Mesendoderm (in vitro differentiated cells): ENCODE measurements at regions not wholly inside any gene's neighbourhood (a gene's known extent, or its start where the extent isn't known, plus 50 kb on each side); places are given as distances from the start of the nearest gene placed in this dataset.

Experiments used
- DNase-seq: peaks from one replicate; pipeline ENCODE4 v3.0.0; 2013
- H2AK5ac ChIP-seq: 2 replicates; pipeline ENCODE4 v1.6.1; 2013; ENCODE audit warnings: low read length, inconsistent platforms
- H2BK120ac ChIP-seq: 2 replicates; pipeline ENCODE4 v1.6.1; 2013; ENCODE audit warnings: low read depth, mild to moderate bottlenecking, low read length, moderate library complexity, mixed read lengths
- H2BK15ac ChIP-seq: replicated peaks from 2 replicates; pipeline ENCODE4 v1.6.1; 2013; ENCODE audit warnings: low read depth, mild to moderate bottlenecking, moderate library complexity
- H2BK5ac ChIP-seq: 2 replicates; pipeline ENCODE4 v1.6.1; 2013; ENCODE audit warnings: low read length, inconsistent platforms
- H3K18ac ChIP-seq: 2 replicates; pipeline ENCODE4 v1.6.1; 2013; ENCODE audit warnings: mild to moderate bottlenecking, low read length, mixed read lengths
- H3K23ac ChIP-seq: one replicate; pipeline ENCODE4 v1.6.1; 2013; ENCODE audit warnings: low read length
- H3K27ac ChIP-seq: 2 replicates; pipeline ENCODE4 v1.5.1; 2013; ENCODE audit warnings: low read depth, mild to moderate bottlenecking, inconsistent platforms, low read length, moderate library complexity
- H3K27me3 ChIP-seq: 2 replicates; pipeline ENCODE4 v1.6.1; 2013; ENCODE audit warnings: low read length, control low read depth, mild to moderate bottlenecking, inconsistent platforms; ENCODE audit not compliant: insufficient read depth, poor library complexity
- H3K36me3 ChIP-seq: 2 replicates; pipeline ENCODE4 v1.6.1; 2013; ENCODE audit warnings: low read length, inconsistent platforms; ENCODE audit not compliant: control insufficient read depth, insufficient read depth
- H3K4ac ChIP-seq: one replicate; pipeline ENCODE4 v1.6.1; 2013; ENCODE audit warnings: low read depth, mild to moderate bottlenecking, low read length, moderate library complexity
- H3K4me1 ChIP-seq: 2 replicates; pipeline ENCODE4 v1.6.1; 2013; ENCODE audit warnings: low read depth, low read length, inconsistent platforms; ENCODE audit not compliant: control insufficient read depth
- H3K4me2 ChIP-seq: 2 replicates; pipeline ENCODE4 v1.6.1; 2013; ENCODE audit warnings: low read length
- H3K4me3 ChIP-seq: 2 replicates; pipeline ENCODE4 v1.5.1; 2013; ENCODE audit warnings: mild to moderate bottlenecking, low read length
- H3K56ac ChIP-seq: one replicate; pipeline ENCODE4 v1.6.1; 2013; ENCODE audit warnings: low read length
- H3K79me1 ChIP-seq: 2 replicates; pipeline ENCODE4 v1.6.1; 2013; ENCODE audit warnings: low read length, inconsistent platforms
- H3K79me2 ChIP-seq: 2 replicates; pipeline ENCODE4 v1.6.1; 2013; ENCODE audit warnings: mild to moderate bottlenecking, low read length; ENCODE audit not compliant: control insufficient read depth, insufficient read depth
- H3K9ac ChIP-seq: 2 replicates; pipeline ENCODE4 v1.6.1; 2013; ENCODE audit warnings: low read length, inconsistent platforms
- H4K5ac ChIP-seq: one replicate; pipeline ENCODE4 v1.6.1; 2013; ENCODE audit warnings: low read length
- H4K8ac ChIP-seq: one replicate; pipeline ENCODE4 v1.6.1; 2013; ENCODE audit warnings: low read depth, mild to moderate bottlenecking, control low read depth, low read length, moderate library complexity
- WGBS: extraction: QIAGEN DNeasy Blood & Tissue Kit; methylation state at CpG from one replicate; pipeline ENCODE4 v1.1.7; 2013; ENCODE audit warnings: low lambda C conversion rate, missing lambda C conversion rate; ENCODE audit not compliant: insufficient coverage; ENCODE audit errors: extremely low coverage; 5-methylcytosine and 5-hydroxymethylcytosine counted together

DNA sequence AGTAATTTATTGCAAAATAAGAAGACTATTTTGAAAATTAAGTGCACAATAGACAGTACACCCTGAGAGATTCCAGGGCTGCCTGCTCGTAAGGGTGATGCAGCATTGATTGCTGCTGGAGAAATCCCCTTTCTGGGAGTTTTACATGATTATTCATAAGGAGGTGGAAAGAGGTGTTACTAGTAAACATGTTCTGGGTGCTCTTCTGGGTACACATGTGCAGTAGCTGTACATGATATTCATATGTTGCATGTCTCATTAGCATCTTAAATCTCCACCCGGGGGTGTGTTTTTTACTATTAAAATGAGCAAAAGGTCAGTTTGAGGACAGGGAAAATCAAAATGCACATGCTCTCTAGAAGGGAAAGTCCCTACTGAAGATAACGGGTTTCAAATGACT, 264.8 kb downstream of the CDK5RAP2 start:
- Histone ChIP-seq H3K27ac (no peak overlapping the region), H3K79me1 (no peaks in the 10 kb centered on the region), H3K9ac (no peak overlapping the region), H3K4me2 (no peak overlapping the region), H3K56ac (no peak overlapping the region), H4K5ac (no peak overlapping the region), H3K27me3 (no peaks in the 10 kb centered on the region), H3K36me3 (no peaks in the 10 kb centered on the region), H2BK5ac (no peak overlapping the region), H4K8ac (no peak overlapping the region), H3K4me3 (no peak overlapping the region), H2AK5ac (no peak overlapping the region), H3K23ac (no peak overlapping the region), H3K4ac (no peak overlapping the region), H3K4me1 (no peaks in the 10 kb centered on the region), H3K18ac (no peak overlapping the region), H3K79me2 (no peaks in the 10 kb centered on the region), H2BK15ac (no peak overlapping the region), H2BK120ac (no peak overlapping the region)
- WGBS = no CpG with 5 or more reads among the region's 3 CpGs
- no peak for DNase-seq

DNA sequence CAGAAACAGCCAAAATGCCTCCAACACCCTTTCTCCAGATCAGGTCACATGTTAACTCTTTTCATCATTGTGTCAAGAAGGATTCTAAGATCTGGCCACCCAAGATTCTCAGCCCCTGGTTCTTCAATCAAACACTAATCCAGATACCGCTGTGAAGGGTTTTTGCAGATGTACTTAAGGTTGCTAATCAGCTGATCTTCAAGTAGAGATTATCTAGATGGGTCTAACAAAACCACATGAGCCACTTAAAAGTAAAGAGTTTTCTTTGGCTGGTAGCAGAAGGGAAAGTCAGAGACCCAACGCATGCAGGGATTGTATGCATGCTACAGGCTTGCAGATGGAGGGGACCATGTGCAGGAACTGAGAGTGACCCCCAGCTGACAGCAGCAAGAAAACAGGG, 267.9 kb downstream of the CDK5RAP2 start:
- no peaks in the 10 kb centered on the region for H3K27me3 ChIP-seq
- H2BK120ac ChIP-seq = no peak overlapping the region
- no peak overlapping the region for H2BK15ac ChIP-seq
- no peak overlapping the region for H3K27ac ChIP-seq
- no peak overlapping the region for H3K4me2 ChIP-seq
- H3K4ac ChIP-seq = no peak overlapping the region
- no peak overlapping the region for H3K23ac ChIP-seq
- H3K4me1 ChIP-seq = peaks cover 2% of the 10 kb centered on the region
- H2BK5ac ChIP-seq = no peak overlapping the region
- no peak overlapping the region for H4K8ac ChIP-seq
- H3K9ac ChIP-seq = no peak overlapping the region
- no peak overlapping the region for H4K5ac ChIP-seq
- H2AK5ac ChIP-seq = no peak overlapping the region
- no CpG with 5 or more reads among the region's 2 CpGs for WGBS
- H3K18ac ChIP-seq = no peak overlapping the region
- no peaks in the 10 kb centered on the region for H3K36me3 ChIP-seq
- H3K4me3 ChIP-seq = no peak overlapping the region
- DNase-seq = no peak
- no peaks in the 10 kb centered on the region for H3K79me1 ChIP-seq
- H3K56ac ChIP-seq = no peak overlapping the region
- no peaks in the 10 kb centered on the region for H3K79me2 ChIP-seq

DNA sequence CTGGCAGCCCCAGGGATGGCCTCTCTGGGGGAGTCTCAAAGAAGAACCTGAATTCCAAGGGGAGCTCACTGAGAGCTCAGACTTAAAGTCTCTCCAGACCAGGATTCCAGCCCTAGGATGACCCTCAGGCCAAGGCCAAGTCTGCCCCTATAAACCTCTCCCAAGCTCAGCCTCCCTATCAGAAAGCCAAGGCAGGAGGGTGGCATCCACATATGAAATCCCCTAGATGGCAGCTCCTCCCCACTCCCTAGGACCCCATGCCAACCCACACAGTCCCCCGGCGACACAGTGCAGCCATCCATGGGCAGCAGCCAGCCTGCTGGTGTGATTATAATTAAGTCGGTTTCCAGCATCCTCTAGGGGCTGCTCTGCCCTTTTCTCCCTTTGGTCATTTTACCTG, 269.9 kb downstream of the CDK5RAP2 start:
- Histone ChIP-seq H3K4me1 (peaks cover 2% of the 10 kb centered on the region), H3K27ac (no peak overlapping the region), H3K23ac (no peak overlapping the region), H3K36me3 (no peaks in the 10 kb centered on the region), H2BK5ac (no peak overlapping the region), H3K27me3 (no peaks in the 10 kb centered on the region), H4K8ac (no peak overlapping the region), H2AK5ac (no peak overlapping the region), H3K4me3 (no peak overlapping the region), H3K18ac (no peak overlapping the region), H3K56ac (no peak overlapping the region), H3K9ac (no peak overlapping the region), H2BK15ac (no peak overlapping the region), H3K4me2 (no peak overlapping the region), H4K5ac (no peak overlapping the region), H3K4ac (no peak overlapping the region), H3K79me1 (no peaks in the 10 kb centered on the region), H2BK120ac (no peak overlapping the region), H3K79me2 (no peaks in the 10 kb centered on the region)
- WGBS = no CpG with 5 or more reads among the region's 3 CpGs
- DNase-seq = no peak

DNA sequence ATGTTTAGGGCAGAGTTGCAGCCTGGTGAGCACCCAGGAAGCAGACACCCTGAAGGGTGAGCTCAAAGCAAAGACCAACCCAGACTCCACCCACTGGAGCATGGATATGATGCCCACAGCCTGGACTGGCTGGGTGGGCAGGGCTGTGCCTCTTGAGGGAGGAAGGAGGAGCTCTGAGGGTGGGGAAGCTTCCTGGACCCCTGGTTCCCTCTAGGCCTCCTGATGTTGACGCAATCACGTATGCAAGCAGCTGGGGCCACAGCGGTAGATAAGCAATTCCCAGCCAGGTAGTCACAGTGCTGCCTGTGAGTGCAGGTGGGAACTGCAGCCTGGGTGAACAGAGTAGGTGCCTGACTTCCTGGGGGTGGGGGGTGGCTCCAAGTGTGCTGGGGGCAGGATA, 271.5 kb downstream of the CDK5RAP2 start:
- no peak overlapping the region for H4K5ac ChIP-seq
- H2BK120ac ChIP-seq = no peak overlapping the region
- peaks cover 2% of the 10 kb centered on the region for H3K4me1 ChIP-seq
- H4K8ac ChIP-seq = no peak overlapping the region
- no peak overlapping the region for H3K4me2 ChIP-seq
- H3K79me1 ChIP-seq = no peaks in the 10 kb centered on the region
- H3K79me2 ChIP-seq = no peaks in the 10 kb centered on the region
- peak; percentile 58 for DNase-seq
- H2BK15ac ChIP-seq = no peak overlapping the region
- no CpG with 5 or more reads among the region's 3 CpGs for WGBS
- H2AK5ac ChIP-seq = no peak overlapping the region
- no peaks in the 10 kb centered on the region for H3K36me3 ChIP-seq
- no peak overlapping the region for H3K18ac ChIP-seq
- no peak overlapping the region for H3K56ac ChIP-seq
- H3K9ac ChIP-seq = no peak overlapping the region
- H3K27me3 ChIP-seq = no peaks in the 10 kb centered on the region
- no peak overlapping the region for H3K23ac ChIP-seq
- H3K27ac ChIP-seq = no peak overlapping the region
- H3K4ac ChIP-seq = no peak overlapping the region
- H2BK5ac ChIP-seq = no peak overlapping the region
- no peak overlapping the region for H3K4me3 ChIP-seq

DNA sequence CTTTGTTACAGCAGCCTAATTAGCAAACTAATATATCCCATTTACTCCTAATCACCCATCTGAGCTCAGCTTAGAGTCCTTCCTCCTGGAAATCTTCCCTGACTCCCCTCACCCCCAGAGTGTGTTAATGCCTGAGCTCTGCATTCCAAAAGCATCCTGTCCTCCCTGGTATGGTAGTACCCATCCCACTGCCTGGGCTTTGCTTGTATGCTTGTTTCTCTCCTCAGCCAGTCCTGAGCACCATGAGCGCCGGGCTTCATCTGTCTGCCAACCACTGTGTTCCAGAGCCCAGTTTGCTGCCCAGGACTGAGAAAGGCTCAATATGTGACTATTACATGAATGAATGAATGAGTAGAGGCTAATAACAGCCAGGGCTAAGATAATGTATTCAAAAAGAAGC, 272.4 kb downstream of the CDK5RAP2 start:
- Histone ChIP-seq H2AK5ac (no peak overlapping the region), H2BK15ac (no peak overlapping the region), H2BK5ac (no peak overlapping the region), H2BK120ac (no peak overlapping the region), H3K79me1 (no peaks in the 10 kb centered on the region), H3K23ac (no peak overlapping the region), H3K56ac (no peak overlapping the region), H3K18ac (no peak overlapping the region), H3K4me2 (no peak overlapping the region), H3K4ac (no peak overlapping the region), H3K4me1 (peaks cover 2% of the 10 kb centered on the region), H3K36me3 (no peaks in the 10 kb centered on the region), H4K8ac (no peak overlapping the region), H3K79me2 (no peaks in the 10 kb centered on the region), H3K9ac (no peak overlapping the region), H3K4me3 (no peak overlapping the region), H4K5ac (no peak overlapping the region), H3K27me3 (no peaks in the 10 kb centered on the region), H3K27ac (no peak overlapping the region)
- no peak for DNase-seq
- no CpG with 5 or more reads among the region's 2 CpGs for WGBS

DNA sequence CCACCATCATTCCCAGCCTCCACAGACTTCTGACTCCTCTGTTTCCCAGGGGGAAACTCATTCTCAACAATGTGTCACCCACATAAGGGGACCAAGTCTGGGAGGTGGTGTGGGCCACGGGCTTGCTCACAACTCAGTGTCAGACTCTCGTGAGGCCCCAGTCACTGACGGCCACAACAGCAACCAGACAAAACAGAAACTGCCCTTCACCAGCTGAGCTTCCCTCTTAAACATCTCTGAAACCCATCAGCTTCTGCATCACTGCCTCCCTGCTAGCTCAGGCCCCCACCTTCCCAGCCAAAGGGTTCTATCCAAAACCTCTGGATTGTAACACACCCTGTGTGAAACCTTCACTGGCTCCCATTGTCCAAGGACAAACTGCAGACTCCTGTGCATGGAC, 273.4 kb downstream of the CDK5RAP2 start:
- H2BK120ac ChIP-seq = no peak overlapping the region
- H3K27ac ChIP-seq = no peak overlapping the region
- no peak overlapping the region for H3K56ac ChIP-seq
- no peak overlapping the region for H3K4me3 ChIP-seq
- no peak overlapping the region for H3K4me2 ChIP-seq
- DNase-seq = no peak
- no peaks in the 10 kb centered on the region for H3K79me1 ChIP-seq
- no peak overlapping the region for H3K9ac ChIP-seq
- no peaks in the 10 kb centered on the region for H3K36me3 ChIP-seq
- no peak overlapping the region for H2BK5ac ChIP-seq
- H3K18ac ChIP-seq = no peak overlapping the region
- no CpG with 5 or more reads among the region's 3 CpGs for WGBS
- H4K5ac ChIP-seq = no peak overlapping the region
- no peaks in the 10 kb centered on the region for H3K79me2 ChIP-seq
- H3K23ac ChIP-seq = no peak overlapping the region
- H4K8ac ChIP-seq = no peak overlapping the region
- no peak overlapping the region for H2AK5ac ChIP-seq
- H3K27me3 ChIP-seq = no peaks in the 10 kb centered on the region
- no peak overlapping the region for H2BK15ac ChIP-seq
- peaks cover 2% of the 10 kb centered on the region for H3K4me1 ChIP-seq
- no peak overlapping the region for H3K4ac ChIP-seq
